Body of pancreas (tissue), 4 donors: ENCODE measurements at regions not wholly inside any gene's neighbourhood (a gene's known extent, or its start where the extent isn't known, plus 50 kb on each side); places are given as distances from the start of the nearest gene placed in this dataset.

Source experiments
- POLR2A ChIP-seq, 3 donors: fragments of 450-650 bp; IDR thresholded peaks; one replicate each; pipeline ENCODE4 v1.6.1; 2016; ENCODE audit warnings: antibody characterized with exemption in 3 of 3, mild to moderate bottlenecking in 2 of 3
- TF ChIP-seq, protein P1 (sequence below), 7 experiments: fragments of 450-650 bp in 4 of 7; fragments of 200-600 bp in 3 of 7; sonication (generic) in 3 of 7; IDR thresholded peaks; one replicate each; pipeline ENCODE4 v1.5.1; 2016 to 2019; ENCODE audit warnings: antibody characterized with exemption in 7 of 7

DNA sequence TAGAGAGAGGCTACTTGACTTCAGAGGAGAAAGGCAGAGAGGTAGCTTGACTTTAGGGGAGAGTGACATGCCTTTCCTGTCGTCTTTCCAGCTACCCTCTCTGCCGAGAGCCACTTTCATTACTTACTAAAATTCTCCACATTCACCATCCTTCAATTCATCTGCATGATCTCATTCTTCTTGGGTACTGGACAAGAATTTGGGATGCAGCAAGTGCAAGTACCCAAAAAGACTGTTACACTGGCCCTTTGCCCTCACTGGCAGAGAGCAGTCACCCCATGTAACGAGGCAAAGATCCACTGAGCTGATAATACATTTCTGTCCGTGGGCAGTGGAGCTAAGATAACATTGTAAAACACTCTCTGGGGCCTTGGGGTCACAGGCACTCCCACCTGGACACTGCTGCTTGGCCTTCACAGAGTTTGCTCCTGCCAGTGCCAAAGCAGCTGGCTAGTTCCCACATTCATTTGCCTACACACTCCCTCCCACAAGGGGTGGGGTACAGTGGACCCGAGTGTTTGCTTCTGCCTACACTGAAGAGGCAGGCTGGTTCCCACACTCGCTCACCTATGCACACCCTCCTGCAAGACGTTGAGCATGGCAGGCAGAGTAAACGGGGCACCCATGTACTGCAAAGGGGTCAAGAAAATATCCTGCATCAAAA lies 1276.9 kb upstream of the PCDH9 start:
- TF ChIP-seq, protein P1, sequence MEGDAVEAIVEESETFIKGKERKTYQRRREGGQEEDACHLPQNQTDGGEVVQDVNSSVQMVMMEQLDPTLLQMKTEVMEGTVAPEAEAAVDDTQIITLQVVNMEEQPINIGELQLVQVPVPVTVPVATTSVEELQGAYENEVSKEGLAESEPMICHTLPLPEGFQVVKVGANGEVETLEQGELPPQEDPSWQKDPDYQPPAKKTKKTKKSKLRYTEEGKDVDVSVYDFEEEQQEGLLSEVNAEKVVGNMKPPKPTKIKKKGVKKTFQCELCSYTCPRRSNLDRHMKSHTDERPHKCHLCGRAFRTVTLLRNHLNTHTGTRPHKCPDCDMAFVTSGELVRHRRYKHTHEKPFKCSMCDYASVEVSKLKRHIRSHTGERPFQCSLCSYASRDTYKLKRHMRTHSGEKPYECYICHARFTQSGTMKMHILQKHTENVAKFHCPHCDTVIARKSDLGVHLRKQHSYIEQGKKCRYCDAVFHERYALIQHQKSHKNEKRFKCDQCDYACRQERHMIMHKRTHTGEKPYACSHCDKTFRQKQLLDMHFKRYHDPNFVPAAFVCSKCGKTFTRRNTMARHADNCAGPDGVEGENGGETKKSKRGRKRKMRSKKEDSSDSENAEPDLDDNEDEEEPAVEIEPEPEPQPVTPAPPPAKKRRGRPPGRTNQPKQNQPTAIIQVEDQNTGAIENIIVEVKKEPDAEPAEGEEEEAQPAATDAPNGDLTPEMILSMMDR (IDR thresholded peaks at IDR 0.05), result no peak
- no peak for TF ChIP-seq POLR2A (IDR thresholded peaks at IDR 0.05)
